Lower lobe of right lung (tissue), 2 donors: ENCODE measurements at regions not wholly inside any gene's neighbourhood (a gene's known extent, or its start where the extent isn't known, plus 50 kb on each side); places are given as distances from the start of the nearest gene placed in this dataset.
A peak's percentile ranks its signal among the peaks of the same experiment; 100 is the strongest.
"Not testable (repeated sequence)": the region's sequence is repeated elsewhere in the genome, so short reads cannot be mapped to it uniquely, and the experiment has no call there.

Experiments used
- ATAC-seq, 2 donors: fragments of 200-7000 bp; cut with Tn5 transposase; one replicate each; pipeline ENCODE4 v1.9.1; 2020 to 2022; ENCODE audit warnings: mild to moderate bottlenecking in 2 of 2, moderate library complexity in 2 of 2
- DNase-seq: peaks from one replicate; pipeline ENCODE4 v3.0.0-alpha.2; 2020
- H3K27ac ChIP-seq: fragments of 200-600 bp; one replicate; pipeline ENCODE4 v1.8.0; 2022
- H3K27me3 ChIP-seq: fragments of 200-600 bp; one replicate; pipeline ENCODE4 v1.8.0; 2022; ENCODE audit warnings: low read depth
- H3K36me3 ChIP-seq: fragments of 200-600 bp; one replicate; pipeline ENCODE4 v1.8.0; 2022; ENCODE audit warnings: mild to moderate bottlenecking
- H3K4me1 ChIP-seq: fragments of 200-600 bp; one replicate; pipeline ENCODE4 v1.8.0; 2022
- H3K4me3 ChIP-seq: fragments of 200-600 bp; one replicate; pipeline ENCODE4 v1.8.0; 2022; ENCODE audit warnings: mild to moderate bottlenecking
- H3K9me3 ChIP-seq: fragments of 200-600 bp; one replicate; pipeline ENCODE4 v1.8.0; 2022
- intact Hi-C: fragments of 100-400 bp; cut with DNase I; formaldehyde crosslinking; loops from one replicate; pipeline ENCODE4 v1.11.0; 2022
- TF ChIP-seq, protein P1 (sequence below): fragments of 200-600 bp; IDR thresholded peaks from one replicate; pipeline ENCODE4 v1.8.0; 2022; ENCODE audit warnings: antibody characterized with exemption, mild to moderate bottlenecking
- donor health status: DM: no; HTN: yes; CAD: no; lungs with severe emphysema.

DNA sequence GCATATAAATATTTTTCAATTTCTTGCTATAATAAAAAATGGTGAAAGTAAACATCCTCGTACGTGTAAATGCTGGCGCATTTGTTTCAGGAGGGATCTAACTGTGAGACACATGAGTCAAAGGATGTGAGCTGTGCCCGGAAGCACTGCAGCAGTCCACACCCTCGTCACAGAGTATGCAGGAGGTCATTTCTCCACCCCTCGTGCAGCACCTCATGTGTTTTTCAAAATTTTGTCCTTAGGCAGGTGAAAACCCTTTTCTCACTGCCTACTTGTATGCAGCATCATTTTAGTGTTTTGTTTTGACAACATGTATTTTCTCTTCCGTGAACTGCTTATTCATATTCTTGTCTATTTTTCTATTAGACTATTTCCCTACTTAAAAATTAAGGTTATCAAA, 162.7 kb downstream of the AVL9 start:
- no peak overlapping the region for H3K4me3 ChIP-seq
- intact Hi-C loops: no loop called here
- no peaks in the 10 kb centered on the region for H3K36me3 ChIP-seq
- DNase-seq: no peak
- no peaks in the 10 kb centered on the region for H3K27me3 ChIP-seq
- H3K27ac ChIP-seq: no peak overlapping the region
- no peaks in the 10 kb centered on the region for H3K4me1 ChIP-seq
- no peak for ATAC-seq
- TF ChIP-seq, protein P1, sequence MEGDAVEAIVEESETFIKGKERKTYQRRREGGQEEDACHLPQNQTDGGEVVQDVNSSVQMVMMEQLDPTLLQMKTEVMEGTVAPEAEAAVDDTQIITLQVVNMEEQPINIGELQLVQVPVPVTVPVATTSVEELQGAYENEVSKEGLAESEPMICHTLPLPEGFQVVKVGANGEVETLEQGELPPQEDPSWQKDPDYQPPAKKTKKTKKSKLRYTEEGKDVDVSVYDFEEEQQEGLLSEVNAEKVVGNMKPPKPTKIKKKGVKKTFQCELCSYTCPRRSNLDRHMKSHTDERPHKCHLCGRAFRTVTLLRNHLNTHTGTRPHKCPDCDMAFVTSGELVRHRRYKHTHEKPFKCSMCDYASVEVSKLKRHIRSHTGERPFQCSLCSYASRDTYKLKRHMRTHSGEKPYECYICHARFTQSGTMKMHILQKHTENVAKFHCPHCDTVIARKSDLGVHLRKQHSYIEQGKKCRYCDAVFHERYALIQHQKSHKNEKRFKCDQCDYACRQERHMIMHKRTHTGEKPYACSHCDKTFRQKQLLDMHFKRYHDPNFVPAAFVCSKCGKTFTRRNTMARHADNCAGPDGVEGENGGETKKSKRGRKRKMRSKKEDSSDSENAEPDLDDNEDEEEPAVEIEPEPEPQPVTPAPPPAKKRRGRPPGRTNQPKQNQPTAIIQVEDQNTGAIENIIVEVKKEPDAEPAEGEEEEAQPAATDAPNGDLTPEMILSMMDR: no peak
- no peaks in the 10 kb centered on the region for H3K9me3 ChIP-seq

DNA sequence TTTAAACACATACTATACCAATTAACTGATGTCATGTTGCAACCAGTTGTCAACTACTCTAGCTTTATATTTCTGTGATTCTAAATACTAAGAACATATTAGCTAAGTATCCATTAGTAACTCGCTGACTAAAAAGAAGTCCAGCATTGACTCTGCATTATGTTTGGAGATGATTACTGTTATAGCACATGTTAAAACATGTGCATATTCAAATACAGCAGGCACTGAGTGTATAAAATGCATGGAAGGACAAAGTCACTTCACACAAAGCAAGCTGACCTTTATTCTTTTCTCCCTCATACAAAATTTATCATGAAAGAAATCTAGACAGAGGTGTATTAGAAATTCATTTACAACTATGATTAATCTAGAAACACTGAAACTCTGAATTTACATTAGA, 159.3 kb downstream of the AVL9 start:
- H3K9me3 ChIP-seq, H3K4me1 ChIP-seq, intact Hi-C loops, H3K36me3 ChIP-seq, H3K4me3 ChIP-seq, H3K27me3 ChIP-seq, DNase-seq, ATAC-seq, H3K27ac ChIP-seq: not testable (repeated sequence)

GRCh38 chr7:32650356-32650755, 155.1 kb downstream of the AVL9 start:
- H3K9me3 ChIP-seq, H3K4me3 ChIP-seq, ATAC-seq, intact Hi-C loops, DNase-seq, H3K27me3 ChIP-seq, H3K36me3 ChIP-seq, H3K27ac ChIP-seq, H3K4me1 ChIP-seq: not testable (repeated sequence)

DNA sequence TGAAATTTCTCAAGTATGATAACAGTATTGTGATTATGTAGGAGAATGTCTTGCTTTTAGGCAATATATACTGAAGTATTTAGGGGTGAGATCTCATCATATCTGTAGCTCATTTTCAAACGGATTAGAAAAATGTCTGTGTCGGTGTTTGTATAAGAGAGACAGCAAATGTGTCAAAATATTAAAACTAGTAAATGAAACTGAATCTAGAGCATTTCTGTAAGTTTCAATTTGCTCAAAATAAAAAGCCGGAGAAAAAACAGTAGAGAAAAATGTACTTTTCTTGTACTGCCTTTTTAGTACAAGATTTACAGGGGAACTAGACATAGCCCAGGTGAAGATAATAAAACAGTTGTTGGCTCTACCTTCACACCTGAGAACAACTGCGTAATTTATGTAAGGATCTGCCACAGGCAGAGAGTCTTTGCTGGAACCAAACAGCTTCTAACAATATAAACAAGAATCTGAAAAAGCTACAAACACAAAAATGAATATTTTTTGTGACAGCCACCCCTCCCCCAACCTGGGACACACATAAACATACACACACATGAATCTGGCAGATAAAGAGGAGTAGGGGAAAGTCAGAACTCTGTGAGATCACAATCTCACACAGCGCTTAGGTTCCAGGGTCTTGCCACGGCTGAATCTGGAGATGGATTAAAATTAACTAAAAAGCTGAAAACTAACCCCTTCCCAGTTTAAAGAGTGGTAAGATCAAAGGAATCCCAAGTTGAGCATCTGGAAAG, 153.3 kb downstream of the AVL9 start:
- intact Hi-C loops: no loop called here

GRCh38 chr7:32645255-32645654, 150.0 kb downstream of the AVL9 start:
- H3K9me3 ChIP-seq, intact Hi-C loops, H3K27ac ChIP-seq, ATAC-seq, H3K27me3 ChIP-seq, H3K4me3 ChIP-seq, DNase-seq, H3K36me3 ChIP-seq, H3K4me1 ChIP-seq: not testable (repeated sequence)

More for the DNA sequence above, 153.3 kb downstream of the AVL9 start:
- Histone ChIP-seq H3K27me3 (no peaks in the 10 kb centered on the region), H3K4me3 (no peak overlapping the region), H3K9me3 (no peaks in the 10 kb centered on the region), H3K27ac (no peak overlapping the region), H3K36me3 (no peaks in the 10 kb centered on the region), H3K4me1 (no peaks in the 10 kb centered on the region)
- ATAC-seq: no peak
- no peak for DNase-seq
- TF ChIP-seq, protein P1: no peak

- DNase-seq (no peak), ATAC-seq (no peak)
- Histone ChIP-seq H3K4me3 (no peak overlapping the region), H3K27me3 (no peaks in the 10 kb centered on the region), H3K27ac (no peak overlapping the region), H3K9me3 (no peaks in the 10 kb centered on the region), H3K4me1 (no peaks in the 10 kb centered on the region), H3K36me3 (no peaks in the 10 kb centered on the region)
- TF ChIP-seq, protein P1: no peak
- intact Hi-C loops: no loop called here
These were observed 147.9 kb downstream of the AVL9 start for GRCh38 chr7:32643194-32643593.

GRCh38 chr7:32639122-32639521, 143.8 kb downstream of the AVL9 start:
- Histone ChIP-seq H3K27me3 (no peaks in the 10 kb centered on the region), H3K36me3 (no peaks in the 10 kb centered on the region), H3K4me3 (no peak overlapping the region), H3K9me3 (no peaks in the 10 kb centered on the region), H3K27ac (no peak overlapping the region), H3K4me1 (no peaks in the 10 kb centered on the region)
- ATAC-seq: no peak
- no peak for DNase-seq
- TF ChIP-seq, protein P1: no peak
- intact Hi-C loops: no loop called here

DNA sequence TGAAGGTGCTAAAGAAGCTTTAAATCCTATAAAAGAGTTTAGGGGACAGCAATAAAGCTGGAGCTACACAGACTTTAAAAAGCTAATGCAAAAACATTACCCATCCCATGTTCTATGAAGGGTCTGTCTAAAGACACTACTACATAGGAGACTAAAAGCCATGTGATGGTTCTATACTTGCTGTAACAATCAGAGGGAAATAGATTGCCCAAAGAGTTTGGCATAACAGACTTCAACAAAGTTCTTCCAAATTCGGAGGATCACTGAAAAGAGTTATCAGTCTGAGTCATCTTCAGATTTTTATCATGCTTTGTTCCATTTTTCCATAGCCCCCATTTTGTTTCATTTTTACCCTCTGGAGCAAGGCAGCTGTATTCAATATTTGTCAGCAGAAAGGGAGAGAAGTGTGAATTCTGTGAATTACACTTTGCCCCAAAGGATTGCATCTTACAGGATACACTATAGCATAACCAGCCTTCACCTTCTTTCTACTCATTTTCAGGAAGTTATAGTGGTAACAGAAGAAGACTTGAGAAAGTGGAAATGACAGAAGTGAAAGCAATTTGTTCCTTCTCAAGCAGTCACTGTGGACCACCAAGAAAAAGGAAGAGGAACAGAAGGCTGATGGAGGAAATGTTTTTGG, 143.3 kb downstream of the AVL9 start:
- H3K36me3 ChIP-seq, H3K27me3 ChIP-seq, DNase-seq, H3K9me3 ChIP-seq, intact Hi-C loops, H3K4me1 ChIP-seq, H3K27ac ChIP-seq, H3K4me3 ChIP-seq: not testable (repeated sequence)
- ATAC-seq: peak in 1 of 2 donors; percentile 36
